HUES64 (cell line): ENCODE measurements at regions not wholly inside any gene's neighbourhood (a gene's known extent, or its start where the extent isn't known, plus 50 kb on each side); places are given as distances from the start of the nearest gene placed in this dataset.

Source experiments
- H3K27ac ChIP-seq: 2 replicates; pipeline ENCODE4 v1.7.0; 2013; ENCODE audit warnings: low read depth, low read length, inconsistent platforms
- H3K27me3 ChIP-seq: 2 replicates; pipeline ENCODE4 v1.6.1; 2013; ENCODE audit warnings: mild to moderate bottlenecking, low read length; ENCODE audit not compliant: insufficient read depth
- H3K36me3 ChIP-seq: 2 replicates; pipeline ENCODE4 v1.6.1; 2013; ENCODE audit warnings: mild to moderate bottlenecking, low read length; ENCODE audit not compliant: insufficient read depth
- H3K4me1 ChIP-seq: 2 replicates; pipeline ENCODE4 v1.6.1; 2013; ENCODE audit warnings: mild to moderate bottlenecking, low read length, moderate library complexity; ENCODE audit not compliant: insufficient read depth
- H3K4me3 ChIP-seq: 2 replicates; pipeline ENCODE4 v1.5.1; 2013; ENCODE audit warnings: mild to moderate bottlenecking, low read length, moderate library complexity
- H3K9ac ChIP-seq: 2 replicates; pipeline ENCODE4 v1.6.1; 2013; ENCODE audit warnings: mild to moderate bottlenecking, low read depth, low read length
- H3K9me3 ChIP-seq: 2 replicates; pipeline ENCODE4 v1.6.1; 2013; ENCODE audit warnings: low read depth, low read length; ENCODE audit not compliant: insufficient read depth
- WGBS: fragments of 150-250, 120-280 bp; methylation state at CpG from one replicate; pipeline ENCODE4 v1.1.7; 2013; ENCODE audit warnings: missing lambda C conversion rate; 5-methylcytosine and 5-hydroxymethylcytosine counted together

DNA sequence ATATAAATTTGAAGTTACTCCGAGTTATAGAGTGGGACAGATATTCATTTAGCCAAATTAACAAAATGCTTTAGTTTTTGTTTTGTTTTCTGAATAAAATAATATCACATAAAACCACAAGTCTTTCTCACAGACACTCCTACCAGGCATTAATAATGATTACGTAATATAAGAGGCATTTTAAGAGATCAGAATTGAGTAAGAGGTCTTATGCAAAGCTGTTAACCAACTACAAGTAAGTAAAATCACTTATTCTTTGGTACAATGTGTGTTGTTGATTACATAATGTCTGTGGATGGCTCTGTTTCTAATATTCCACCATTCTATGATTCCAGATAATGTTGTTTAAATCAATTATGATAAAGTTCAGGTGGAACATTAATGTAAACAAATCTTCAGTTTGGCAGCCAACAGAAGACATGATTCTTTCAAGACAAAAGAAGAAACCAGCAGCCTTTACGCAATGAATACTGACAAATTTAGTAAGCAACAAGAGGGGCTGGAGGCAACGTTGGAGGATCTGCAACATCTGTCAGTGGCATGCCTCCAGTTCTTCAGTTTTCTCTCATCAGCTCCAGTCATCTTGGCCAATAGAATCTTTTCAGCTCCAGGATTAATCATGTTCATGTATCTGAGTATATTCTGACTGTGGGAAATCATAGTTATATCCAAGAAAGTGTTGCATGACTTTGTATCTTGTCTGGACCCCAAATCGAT lies 403.8 kb downstream of the SLITRK5 start:
- Histone ChIP-seq H3K4me3 (no peak overlapping the region), H3K27me3 (no peaks in the 10 kb centered on the region), H3K9ac (no peak overlapping the region), H3K27ac (no peak overlapping the region), H3K9me3 (no peaks in the 10 kb centered on the region), H3K36me3 (no peaks in the 10 kb centered on the region), H3K4me1 (no peaks in the 10 kb centered on the region)
- WGBS: 92% methylated on average over 3 of the region's 5 CpGs

DNA sequence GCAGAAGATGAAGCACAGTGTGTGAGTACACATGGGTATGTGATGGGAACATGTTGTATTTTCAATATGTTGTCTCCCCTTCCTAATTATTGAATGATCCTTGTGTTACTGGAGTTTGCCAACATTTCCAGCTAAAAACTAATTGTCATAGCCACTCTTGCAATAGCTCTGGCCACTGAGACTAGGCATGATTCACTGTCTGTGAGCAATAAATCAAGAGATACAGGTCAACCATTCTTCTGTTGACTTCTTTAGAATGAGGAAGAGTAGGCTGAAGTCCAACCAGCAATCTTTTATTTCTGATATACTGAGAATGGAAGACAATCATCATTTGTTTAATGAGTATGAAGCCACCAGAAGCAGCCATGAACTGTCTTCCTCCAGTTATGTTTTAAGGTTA lies 413.9 kb downstream of the SLITRK5 start:
- Histone ChIP-seq H3K9ac (no peak overlapping the region), H3K4me1 (no peaks in the 10 kb centered on the region), H3K27me3 (no peaks in the 10 kb centered on the region), H3K27ac (no peak overlapping the region), H3K4me3 (no peak overlapping the region), H3K36me3 (no peaks in the 10 kb centered on the region), H3K9me3 (no peaks in the 10 kb centered on the region)

DNA sequence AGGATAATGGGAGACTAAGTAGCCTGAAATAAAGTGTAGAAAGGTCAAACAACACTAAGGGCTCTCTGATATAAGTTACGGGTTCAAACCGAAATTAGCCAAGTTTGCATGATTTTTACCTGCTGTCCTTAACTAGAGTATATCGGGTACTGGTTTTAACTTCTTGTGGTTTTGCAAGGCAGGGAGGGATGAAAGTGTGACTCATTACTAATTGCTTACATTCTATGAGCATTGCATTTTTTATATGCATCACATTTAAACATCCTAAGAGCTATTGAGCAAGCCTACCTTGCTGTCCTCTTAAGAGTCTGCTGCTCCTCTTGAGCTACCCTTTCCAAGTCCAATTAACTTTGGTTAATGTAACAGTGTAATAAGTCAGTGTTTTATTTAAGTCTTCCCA lies 415.4 kb downstream of the SLITRK5 start:
- WGBS: 99% methylated on average over 3 of the region's 3 CpGs
- Histone ChIP-seq H3K4me3 (no peak overlapping the region), H3K27ac (no peak overlapping the region), H3K9ac (no peak overlapping the region), H3K4me1 (no peaks in the 10 kb centered on the region), H3K9me3 (no peaks in the 10 kb centered on the region), H3K36me3 (no peaks in the 10 kb centered on the region), H3K27me3 (no peaks in the 10 kb centered on the region)

- H3K9ac ChIP-seq: no peak overlapping the region
- H3K4me3 ChIP-seq: no peak overlapping the region
- H3K27me3 ChIP-seq: no peaks in the 10 kb centered on the region
- no peaks in the 10 kb centered on the region; the same call in 1 of the 2 replicates for H3K9me3 ChIP-seq
- no peak overlapping the region for H3K27ac ChIP-seq
- H3K4me1 ChIP-seq: no peaks in the 10 kb centered on the region
- H3K36me3 ChIP-seq: no peaks in the 10 kb centered on the region
- 45% methylated on average over 2 of the region's 2 CpGs for WGBS
Measured at GRCh38 chr13:88097541-88097940, 426.4 kb downstream of the SLITRK5 start.

- H3K27ac ChIP-seq: no peak overlapping the region
- WGBS: 95% methylated on average over 1 of the region's 1 CpG
Measured at GRCh38 chr13:88103824-88104223, 432.7 kb downstream of the SLITRK5 start.

GRCh38 chr13:88104576-88104975 lies 433.4 kb downstream of the SLITRK5 start:
- H3K36me3 ChIP-seq: no peaks in the 10 kb centered on the region
- no peaks in the 10 kb centered on the region for H3K4me1 ChIP-seq
- WGBS: no CpG with 5 or more reads among the region's 1 CpG
- no peaks in the 10 kb centered on the region; the same call in 1 of the 2 replicates for H3K9me3 ChIP-seq
- H3K4me3 ChIP-seq: no peak overlapping the region
- no peak overlapping the region for H3K9ac ChIP-seq
- no peaks in the 10 kb centered on the region for H3K27me3 ChIP-seq
- H3K27ac ChIP-seq: no peak overlapping the region

More at GRCh38 chr13:88103824-88104223, 432.7 kb downstream of the SLITRK5 start:
- Histone ChIP-seq H3K4me3 (no peak overlapping the region), H3K36me3 (no peaks in the 10 kb centered on the region), H3K4me1 (no peaks in the 10 kb centered on the region), H3K27me3 (no peaks in the 10 kb centered on the region), H3K9me3 (no peaks in the 10 kb centered on the region; the same call in 1 of the 2 replicates), H3K9ac (no peak overlapping the region)

GRCh38 chr13:88107570-88107969 lies 436.4 kb downstream of the SLITRK5 start:
- WGBS: 98% methylated on average over 5 of the region's 6 CpGs
- no peaks in the 10 kb centered on the region for H3K9me3 ChIP-seq
- H3K36me3 ChIP-seq: no peaks in the 10 kb centered on the region
- no peak overlapping the region for H3K27ac ChIP-seq
- H3K4me1 ChIP-seq: no peaks in the 10 kb centered on the region
- no peak overlapping the region for H3K4me3 ChIP-seq
- no peak overlapping the region for H3K9ac ChIP-seq
- H3K27me3 ChIP-seq: no peaks in the 10 kb centered on the region

DNA sequence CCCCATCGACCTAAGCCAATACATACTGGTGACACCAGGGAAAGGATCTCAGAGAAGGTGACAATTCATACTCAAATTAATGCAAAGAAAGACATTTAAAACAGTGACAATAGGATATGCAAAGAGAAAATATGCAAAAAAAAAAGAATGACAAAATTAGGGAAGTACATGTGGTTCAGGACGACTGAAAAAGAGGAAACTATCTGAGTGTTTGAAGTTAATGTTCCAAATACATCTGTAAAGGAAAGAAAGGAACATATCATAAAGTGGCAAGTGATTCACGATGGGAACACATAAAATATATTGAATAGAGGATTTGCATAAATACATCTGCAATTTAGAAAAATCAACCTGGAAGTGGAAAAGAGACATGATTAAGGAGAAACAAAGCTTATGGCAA lies 441.4 kb downstream of the SLITRK5 start:
- no peaks in the 10 kb centered on the region for H3K9me3 ChIP-seq
- H3K27ac ChIP-seq: no peak overlapping the region
- no peaks in the 10 kb centered on the region for H3K36me3 ChIP-seq
- 80% methylated on average over 3 of the region's 3 CpGs for WGBS
- H3K4me1 ChIP-seq: no peaks in the 10 kb centered on the region
- H3K4me3 ChIP-seq: no peak overlapping the region
- H3K27me3 ChIP-seq: no peaks in the 10 kb centered on the region
- H3K9ac ChIP-seq: no peak overlapping the region

GRCh38 chr13:88115976-88116375 lies 444.8 kb downstream of the SLITRK5 start:
- H3K27ac ChIP-seq: no peak overlapping the region
- H3K9me3 ChIP-seq: no peaks in the 10 kb centered on the region
- no peaks in the 10 kb centered on the region for H3K4me1 ChIP-seq
- WGBS: 95% methylated on average over 2 of the region's 2 CpGs
- H3K4me3 ChIP-seq: no peak overlapping the region
- H3K36me3 ChIP-seq: no peaks in the 10 kb centered on the region
- H3K9ac ChIP-seq: no peak overlapping the region
- H3K27me3 ChIP-seq: no peaks in the 10 kb centered on the region

DNA sequence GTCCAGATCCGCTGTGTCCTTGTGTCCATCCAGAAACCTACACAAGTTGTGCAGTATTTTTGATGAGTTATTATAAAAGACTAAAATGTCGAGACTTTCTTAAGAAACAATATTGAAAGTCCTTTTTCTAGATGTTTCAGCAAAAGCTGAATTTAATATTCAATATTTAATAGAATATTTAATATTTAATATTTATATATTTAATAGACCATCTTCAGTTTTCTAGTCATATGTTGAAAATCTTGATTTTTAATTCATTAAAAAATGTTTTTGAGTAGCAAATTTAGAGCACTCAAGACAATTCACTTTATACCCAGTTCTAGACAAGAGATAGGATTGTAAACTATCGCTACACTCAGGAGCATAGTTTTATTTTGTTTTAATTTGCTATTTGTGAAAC lies 447.8 kb downstream of the SLITRK5 start:
- Histone ChIP-seq H3K36me3 (no peaks in the 10 kb centered on the region), H3K4me3 (no peak overlapping the region), H3K27ac (no peak overlapping the region), H3K9me3 (no peaks in the 10 kb centered on the region), H3K27me3 (no peaks in the 10 kb centered on the region), H3K4me1 (peaks cover 4% of the 10 kb centered on the region; the same call in 1 of the 2 replicates), H3K9ac (no peak overlapping the region)
- WGBS: 100% methylated on average over 1 of the region's 3 CpGs

DNA sequence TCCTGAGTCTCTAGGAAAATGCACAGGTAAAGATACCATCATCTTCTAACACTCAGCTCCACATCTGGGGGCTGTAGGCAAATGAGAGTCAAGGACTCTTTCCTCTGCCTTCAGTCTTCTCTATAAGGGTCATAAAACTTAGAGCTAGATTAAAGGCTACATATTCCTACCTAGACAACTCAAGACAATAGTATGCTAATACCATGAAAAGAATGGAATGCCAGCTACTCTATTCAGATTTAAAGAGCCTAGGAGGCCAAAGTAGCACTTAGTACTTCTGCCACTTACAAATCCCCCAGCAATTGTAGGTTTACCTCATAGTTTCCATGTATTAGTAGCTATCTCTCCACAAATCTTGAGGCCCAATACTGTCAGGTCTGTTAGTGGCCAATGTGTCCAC lies 453.0 kb downstream of the SLITRK5 start:
- Histone ChIP-seq H3K4me3 (no peak overlapping the region), H3K27ac (no peak overlapping the region), H3K36me3 (no peaks in the 10 kb centered on the region), H3K9me3 (no peaks in the 10 kb centered on the region), H3K27me3 (no peaks in the 10 kb centered on the region), H3K9ac (no peak overlapping the region), H3K4me1 (peaks cover 12% of the 10 kb centered on the region)

DNA sequence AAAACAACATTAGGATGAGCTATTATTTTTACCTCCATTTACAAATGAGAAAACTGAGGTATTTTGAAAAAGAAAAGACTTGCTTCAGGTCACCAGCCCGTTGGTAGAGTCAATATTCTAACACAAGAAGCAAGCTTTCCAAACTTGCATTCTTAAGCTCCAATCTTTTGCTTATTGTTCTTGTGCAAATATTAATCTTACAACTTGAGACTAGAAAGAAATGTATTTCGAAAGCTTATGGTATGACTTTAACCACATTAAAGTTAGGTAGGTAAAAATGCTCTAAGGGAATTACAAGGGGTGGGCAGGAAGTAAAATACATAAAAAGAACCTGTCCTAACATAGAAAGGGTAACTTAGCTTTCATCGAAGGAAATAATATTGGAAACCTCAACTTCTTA lies 453.9 kb downstream of the SLITRK5 start:
- Histone ChIP-seq H3K9ac (no peak overlapping the region), H3K4me1 (peaks cover 12% of the 10 kb centered on the region), H3K27ac (no peak overlapping the region), H3K27me3 (no peaks in the 10 kb centered on the region), H3K9me3 (no peaks in the 10 kb centered on the region), H3K4me3 (no peak overlapping the region), H3K36me3 (no peaks in the 10 kb centered on the region)
- 100% methylated on average over 3 of the region's 3 CpGs for WGBS
